ENCODE measurements at regions not wholly inside any gene's neighbourhood (a gene's known extent, or its start where the extent isn't known, plus 50 kb on each side); places are given as distances from the start of the nearest gene placed in this dataset.

- TF ChIP-seq MAX (IDR thresholded peaks at IDR 0.05) (no peak), RAD21 (IDR thresholded peaks at IDR 0.05) (no peak), RXRA (IDR thresholded peaks at IDR 0.05) (no peak), JUND (IDR thresholded peaks at IDR 0.05) (no peak), NR2F2 (IDR thresholded peaks at IDR 0.05) (no peak), YY1 (IDR thresholded peaks at IDR 0.05) (no peak), TAF1 (conservative IDR thresholded peaks at IDR 0.05) (no peak), ATF3 (IDR thresholded peaks at IDR 0.05) (no peak), SP1 (IDR thresholded peaks at IDR 0.05) (no peak), GABPA (IDR thresholded peaks at IDR 0.05 in 1 of 2, conservative IDR thresholded peaks at IDR 0.05 in 1 of 2) (no peak), HNF4A (conservative IDR thresholded peaks at IDR 0.05) (no peak)
These were observed 101.2 kb upstream of the PARD3 start (continued) for GRCh38 chr10:34916314-34916713.

- DNase-seq (ENCODE audit: low spot score), result no peak
These were observed 97.7 kb upstream of the PARD3 start for GRCh38 chr10:34912771-34913170.

More at GRCh38 chr10:34912771-34913170, 97.7 kb upstream of the PARD3 start:
- no peak for TF ChIP-seq HNF4A (conservative IDR thresholded peaks at IDR 0.05)
- TF ChIP-seq FOXA1 (IDR thresholded peaks at IDR 0.05), result no peak
- TF ChIP-seq GABPA (IDR thresholded peaks at IDR 0.05 in 1 of 2, conservative IDR thresholded peaks at IDR 0.05 in 1 of 2), result no peak
- no peak for TF ChIP-seq RAD21 (IDR thresholded peaks at IDR 0.05)
- no peak for TF ChIP-seq SP1 (IDR thresholded peaks at IDR 0.05)
- no peak for TF ChIP-seq RXRA (IDR thresholded peaks at IDR 0.05)
- TF ChIP-seq EGR1 (IDR thresholded peaks at IDR 0.05; ENCODE audit: low read depth in 2 of 2), result no peak
- no peak for TF ChIP-seq FOXA2 (IDR thresholded peaks at IDR 0.05)
- no peak for TF ChIP-seq YY1 (IDR thresholded peaks at IDR 0.05)
- TF ChIP-seq ZBTB33 (IDR thresholded peaks at IDR 0.05), result no peak
- no peak for TF ChIP-seq NR2F2 (IDR thresholded peaks at IDR 0.05)
- TF ChIP-seq TAF1 (conservative IDR thresholded peaks at IDR 0.05), result no peak
- TF ChIP-seq REST (IDR thresholded peaks at IDR 0.05), result no peak
- TF ChIP-seq JUND (IDR thresholded peaks at IDR 0.05), result no peak
- no peak for TF ChIP-seq MAX (IDR thresholded peaks at IDR 0.05)
- TF ChIP-seq HNF4G (IDR thresholded peaks at IDR 0.05), result no peak
- no peak for TF ChIP-seq ATF3 (IDR thresholded peaks at IDR 0.05)
- TF ChIP-seq CTCF (IDR thresholded peaks at IDR 0.05; ENCODE audit: low read depth, low read length, missing input control), result no peak
- no peaks in the 10 kb centered on the region for H3K36me3 ChIP-seq (ENCODE audit: control insufficient read depth in 4 of 4, insufficient read depth in 3 of 4, low read depth in 1 of 4, low read length in 3 of 4)
- no peaks in the 10 kb centered on the region for H3K27me3 ChIP-seq (ENCODE audit: control insufficient read depth in 4 of 4, insufficient read depth in 4 of 4, low read length in 3 of 4)
- H3K9ac ChIP-seq (ENCODE audit: low read depth in 1 of 2, low read length in 2 of 2), result no peak overlapping the region
- 91% methylated on average over 5 of the region's 5 CpGs for WGBS
- H3K9me3 ChIP-seq (ENCODE audit: control insufficient read depth in 4 of 4, low read length in 3 of 4), result no peaks in the 10 kb centered on the region
- no peak overlapping the region for H3K4me3 ChIP-seq (ENCODE audit: low read depth in 1 of 3, low read length in 3 of 3)
- no peak overlapping the region for H3K27ac ChIP-seq (ENCODE audit: low read depth in 1 of 2, low read length in 2 of 2)
- H3K4me1 ChIP-seq (ENCODE audit: control insufficient read depth in 4 of 4, insufficient read depth in 4 of 4, low read length in 3 of 4), result no peaks in the 10 kb centered on the region
